Liver (tissue), 3 donors: ENCODE measurements at regions not wholly inside any gene's neighbourhood (a gene's known extent, or its start where the extent isn't known, plus 50 kb on each side); places are given as distances from the start of the nearest gene placed in this dataset.

Experiments
- HNF4G ChIP-seq: IDR thresholded peaks from 2 replicates; pipeline ENCODE4 v1.6.1; 2016; ENCODE audit warnings: antibody characterized with exemption
- JUND ChIP-seq, 2 donors: IDR thresholded peaks; 2 replicates each; pipeline ENCODE4 v1.6.1; 2016; ENCODE audit warnings: antibody characterized with exemption in 2 of 2
- TAF1 ChIP-seq: conservative IDR thresholded peaks from 2 replicates; pipeline ENCODE4 v1.6.1; 2016; ENCODE audit warnings: antibody characterized with exemption, mild to moderate bottlenecking
- TF ChIP-seq, protein P1 (sequence below): IDR thresholded peaks from 2 replicates; pipeline ENCODE4 v1.6.1; 2016; ENCODE audit warnings: antibody characterized with exemption
- TF ChIP-seq, protein P2 (sequence below): fragments of 150-350 bp; IDR thresholded peaks from 2 replicates; pipeline ENCODE4 v1.5.1; 2017; ENCODE audit warnings: improper control_type of control experiment, low read depth, low read length; ENCODE audit not compliant: missing input control
- TF ChIP-seq, protein P3 (sequence below): IDR thresholded peaks from 2 replicates; pipeline ENCODE4 v1.6.1; 2016; ENCODE audit warnings: antibody characterized with exemption, mild to moderate bottlenecking
- donor health status: healthy.
- donor health status: healthy.

DNA sequence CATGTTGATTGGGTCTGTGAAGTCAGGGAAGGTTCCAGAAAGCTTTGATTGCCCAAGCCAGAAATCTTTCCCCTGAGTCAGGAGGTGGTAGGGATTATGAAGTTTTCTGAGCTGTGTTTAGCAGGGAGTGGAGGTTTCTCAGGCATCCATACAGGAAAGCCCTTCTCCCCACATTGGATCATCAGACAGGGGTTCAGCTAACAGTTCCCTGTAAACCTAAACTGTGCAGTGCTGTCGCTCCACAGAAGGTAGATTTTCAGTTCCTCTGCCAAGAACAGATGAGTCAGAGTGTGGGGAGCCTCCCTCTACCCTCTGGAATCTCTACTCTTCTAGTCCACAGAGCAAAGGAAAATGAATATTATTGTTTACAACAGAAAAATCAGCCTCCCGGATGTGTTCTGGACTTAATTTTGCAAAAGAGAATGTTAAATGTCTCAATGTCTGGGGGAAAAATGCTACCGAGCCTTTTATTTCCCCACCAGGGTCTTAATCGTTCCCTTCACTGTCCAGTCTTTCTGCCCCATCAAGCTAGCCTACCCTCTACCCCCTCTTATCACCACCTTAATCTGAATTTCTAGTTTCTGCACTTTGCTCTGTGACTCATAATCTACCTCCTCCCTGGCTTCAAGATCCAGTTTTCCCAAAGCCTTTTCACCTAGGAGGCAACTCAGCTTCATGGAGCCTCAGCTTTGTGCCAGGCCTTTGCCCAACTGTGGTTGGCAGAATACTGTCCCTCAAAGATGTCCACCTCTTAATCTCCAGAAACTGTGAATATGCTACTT, 355.6 kb downstream of the PRDM2 start:
- TF ChIP-seq JUND (IDR thresholded peaks at IDR 0.05) (no peak), TAF1 (no peak), HNF4G (no peak)
- TF ChIP-seq, protein P1, sequence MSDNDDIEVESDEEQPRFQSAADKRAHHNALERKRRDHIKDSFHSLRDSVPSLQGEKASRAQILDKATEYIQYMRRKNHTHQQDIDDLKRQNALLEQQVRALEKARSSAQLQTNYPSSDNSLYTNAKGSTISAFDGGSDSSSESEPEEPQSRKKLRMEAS, result no peak
- TF ChIP-seq, protein P2, sequence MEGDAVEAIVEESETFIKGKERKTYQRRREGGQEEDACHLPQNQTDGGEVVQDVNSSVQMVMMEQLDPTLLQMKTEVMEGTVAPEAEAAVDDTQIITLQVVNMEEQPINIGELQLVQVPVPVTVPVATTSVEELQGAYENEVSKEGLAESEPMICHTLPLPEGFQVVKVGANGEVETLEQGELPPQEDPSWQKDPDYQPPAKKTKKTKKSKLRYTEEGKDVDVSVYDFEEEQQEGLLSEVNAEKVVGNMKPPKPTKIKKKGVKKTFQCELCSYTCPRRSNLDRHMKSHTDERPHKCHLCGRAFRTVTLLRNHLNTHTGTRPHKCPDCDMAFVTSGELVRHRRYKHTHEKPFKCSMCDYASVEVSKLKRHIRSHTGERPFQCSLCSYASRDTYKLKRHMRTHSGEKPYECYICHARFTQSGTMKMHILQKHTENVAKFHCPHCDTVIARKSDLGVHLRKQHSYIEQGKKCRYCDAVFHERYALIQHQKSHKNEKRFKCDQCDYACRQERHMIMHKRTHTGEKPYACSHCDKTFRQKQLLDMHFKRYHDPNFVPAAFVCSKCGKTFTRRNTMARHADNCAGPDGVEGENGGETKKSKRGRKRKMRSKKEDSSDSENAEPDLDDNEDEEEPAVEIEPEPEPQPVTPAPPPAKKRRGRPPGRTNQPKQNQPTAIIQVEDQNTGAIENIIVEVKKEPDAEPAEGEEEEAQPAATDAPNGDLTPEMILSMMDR, result no peak
- TF ChIP-seq, protein P3, sequence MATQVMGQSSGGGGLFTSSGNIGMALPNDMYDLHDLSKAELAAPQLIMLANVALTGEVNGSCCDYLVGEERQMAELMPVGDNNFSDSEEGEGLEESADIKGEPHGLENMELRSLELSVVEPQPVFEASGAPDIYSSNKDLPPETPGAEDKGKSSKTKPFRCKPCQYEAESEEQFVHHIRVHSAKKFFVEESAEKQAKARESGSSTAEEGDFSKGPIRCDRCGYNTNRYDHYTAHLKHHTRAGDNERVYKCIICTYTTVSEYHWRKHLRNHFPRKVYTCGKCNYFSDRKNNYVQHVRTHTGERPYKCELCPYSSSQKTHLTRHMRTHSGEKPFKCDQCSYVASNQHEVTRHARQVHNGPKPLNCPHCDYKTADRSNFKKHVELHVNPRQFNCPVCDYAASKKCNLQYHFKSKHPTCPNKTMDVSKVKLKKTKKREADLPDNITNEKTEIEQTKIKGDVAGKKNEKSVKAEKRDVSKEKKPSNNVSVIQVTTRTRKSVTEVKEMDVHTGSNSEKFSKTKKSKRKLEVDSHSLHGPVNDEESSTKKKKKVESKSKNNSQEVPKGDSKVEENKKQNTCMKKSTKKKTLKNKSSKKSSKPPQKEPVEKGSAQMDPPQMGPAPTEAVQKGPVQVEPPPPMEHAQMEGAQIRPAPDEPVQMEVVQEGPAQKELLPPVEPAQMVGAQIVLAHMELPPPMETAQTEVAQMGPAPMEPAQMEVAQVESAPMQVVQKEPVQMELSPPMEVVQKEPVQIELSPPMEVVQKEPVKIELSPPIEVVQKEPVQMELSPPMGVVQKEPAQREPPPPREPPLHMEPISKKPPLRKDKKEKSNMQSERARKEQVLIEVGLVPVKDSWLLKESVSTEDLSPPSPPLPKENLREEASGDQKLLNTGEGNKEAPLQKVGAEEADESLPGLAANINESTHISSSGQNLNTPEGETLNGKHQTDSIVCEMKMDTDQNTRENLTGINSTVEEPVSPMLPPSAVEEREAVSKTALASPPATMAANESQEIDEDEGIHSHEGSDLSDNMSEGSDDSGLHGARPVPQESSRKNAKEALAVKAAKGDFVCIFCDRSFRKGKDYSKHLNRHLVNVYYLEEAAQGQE, result no peak
